HL-60 (cell line): ENCODE measurements at regions not wholly inside any gene's neighbourhood (a gene's known extent, or its start where the extent isn't known, plus 50 kb on each side); places are given as distances from the start of the nearest gene placed in this dataset.
"Not testable (repeated sequence)": the region's sequence is repeated elsewhere in the genome, so short reads cannot be mapped to it uniquely, and the experiment has no call there.

ENCODE experiments used
- CTCF ChIP-seq: IDR thresholded peaks from one replicate; pipeline ENCODE4 v1.5.1; 2011; ENCODE audit warnings: low read length, control low read depth, inconsistent platforms; ENCODE audit not compliant: insufficient read depth
- GABPA ChIP-seq: IDR thresholded peaks from 2 replicates; pipeline ENCODE4 v1.6.1; 2012; ENCODE audit warnings: low read depth
- POLR2AphosphoS5 ChIP-seq: IDR thresholded peaks from 2 replicates; pipeline ENCODE4 v1.6.1; 2012; ENCODE audit warnings: low read depth
- SPI1 ChIP-seq: IDR thresholded peaks from 2 replicates; pipeline ENCODE4 v1.6.1; 2012; ENCODE audit warnings: low read depth, mild to moderate bottlenecking, borderline replicate concordance
- TF ChIP-seq, protein P1 (sequence below): IDR thresholded peaks from 2 replicates; pipeline ENCODE4 v1.6.1; 2012; ENCODE audit warnings: low read depth; ENCODE audit not compliant: insufficient replicate concordance

GRCh38 chr5:91241460-91241859 is 141.7 kb downstream of the ARRDC3 start:
- TF ChIP-seq CTCF, POLR2AphosphoS5, GABPA, SPI1: not testable (repeated sequence)
- TF ChIP-seq, protein P1, sequence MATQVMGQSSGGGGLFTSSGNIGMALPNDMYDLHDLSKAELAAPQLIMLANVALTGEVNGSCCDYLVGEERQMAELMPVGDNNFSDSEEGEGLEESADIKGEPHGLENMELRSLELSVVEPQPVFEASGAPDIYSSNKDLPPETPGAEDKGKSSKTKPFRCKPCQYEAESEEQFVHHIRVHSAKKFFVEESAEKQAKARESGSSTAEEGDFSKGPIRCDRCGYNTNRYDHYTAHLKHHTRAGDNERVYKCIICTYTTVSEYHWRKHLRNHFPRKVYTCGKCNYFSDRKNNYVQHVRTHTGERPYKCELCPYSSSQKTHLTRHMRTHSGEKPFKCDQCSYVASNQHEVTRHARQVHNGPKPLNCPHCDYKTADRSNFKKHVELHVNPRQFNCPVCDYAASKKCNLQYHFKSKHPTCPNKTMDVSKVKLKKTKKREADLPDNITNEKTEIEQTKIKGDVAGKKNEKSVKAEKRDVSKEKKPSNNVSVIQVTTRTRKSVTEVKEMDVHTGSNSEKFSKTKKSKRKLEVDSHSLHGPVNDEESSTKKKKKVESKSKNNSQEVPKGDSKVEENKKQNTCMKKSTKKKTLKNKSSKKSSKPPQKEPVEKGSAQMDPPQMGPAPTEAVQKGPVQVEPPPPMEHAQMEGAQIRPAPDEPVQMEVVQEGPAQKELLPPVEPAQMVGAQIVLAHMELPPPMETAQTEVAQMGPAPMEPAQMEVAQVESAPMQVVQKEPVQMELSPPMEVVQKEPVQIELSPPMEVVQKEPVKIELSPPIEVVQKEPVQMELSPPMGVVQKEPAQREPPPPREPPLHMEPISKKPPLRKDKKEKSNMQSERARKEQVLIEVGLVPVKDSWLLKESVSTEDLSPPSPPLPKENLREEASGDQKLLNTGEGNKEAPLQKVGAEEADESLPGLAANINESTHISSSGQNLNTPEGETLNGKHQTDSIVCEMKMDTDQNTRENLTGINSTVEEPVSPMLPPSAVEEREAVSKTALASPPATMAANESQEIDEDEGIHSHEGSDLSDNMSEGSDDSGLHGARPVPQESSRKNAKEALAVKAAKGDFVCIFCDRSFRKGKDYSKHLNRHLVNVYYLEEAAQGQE = not testable (repeated sequence)
